MM.1S (cell line): ENCODE measurements at regions not wholly inside any gene's neighbourhood (a gene's known extent, or its start where the extent isn't known, plus 50 kb on each side); places are given as distances from the start of the nearest gene placed in this dataset.
A peak's percentile ranks its signal among the peaks of the same experiment; 100 is the strongest.

Source experiments
- DNase-seq: peaks from one replicate; pipeline ENCODE4 v3.0.0-alpha.2; 2015
- H2AFZ ChIP-seq: fragments of 300-600 bp; sonication (generic); 2 replicates; pipeline ENCODE4 v1.6.0; 2016; ENCODE audit warnings: antibody characterized with exemption, low read length
- H3F3A ChIP-seq: fragments of 300-600 bp; sonication (generic); 2 replicates; pipeline ENCODE4 v1.6.1; 2016; ENCODE audit warnings: mild to moderate bottlenecking, antibody characterized with exemption, low read length, moderate library complexity, mixed read lengths; ENCODE audit not compliant: insufficient read depth
- H3K27ac ChIP-seq: fragments of 300-600 bp; sonication (generic); 2 replicates; pipeline ENCODE4 v1.5.1; 2016; ENCODE audit warnings: mild to moderate bottlenecking, low read length
- H3K27me3 ChIP-seq: fragments of 300-600 bp; sonication (generic); replicated peaks from 2 replicates; pipeline ENCODE4 v1.6.0; 2016; ENCODE audit warnings: low read length; ENCODE audit not compliant: insufficient read depth
- H3K36me3 ChIP-seq: fragments of 300-600 bp; sonication (generic); replicated peaks from 2 replicates; pipeline ENCODE4 v1.6.1; 2016; ENCODE audit warnings: mild to moderate bottlenecking, low read length, mixed read lengths; ENCODE audit not compliant: insufficient read depth
- H3K4me1 ChIP-seq: fragments of 300-600 bp; sonication (generic); 2 replicates; pipeline ENCODE4 v1.6.1; 2016; ENCODE audit warnings: low read length, mixed read lengths
- H3K4me2 ChIP-seq: fragments of 300-600 bp; sonication (generic); 2 replicates; pipeline ENCODE4 v1.6.0; 2016; ENCODE audit warnings: low read depth, low read length
- H3K4me3 ChIP-seq: fragments of 300-600 bp; sonication (generic); 2 replicates; pipeline ENCODE4 v1.5.1; 2016; ENCODE audit warnings: low read length, mixed read lengths
- H3K79me2 ChIP-seq: fragments of 300-600 bp; sonication (generic); 2 replicates; pipeline ENCODE4 v1.6.1; 2016; ENCODE audit warnings: mixed run types, low read length, mixed read lengths
- H3K9ac ChIP-seq: fragments of 300-600 bp; sonication (generic); 2 replicates; pipeline ENCODE4 v1.6.1; 2016; ENCODE audit warnings: low read length, mixed read lengths
- H3K9me2 ChIP-seq: fragments of 300-600 bp; sonication (generic); replicated peaks from 2 replicates; pipeline ENCODE4 v1.6.1; 2016; ENCODE audit warnings: mild to moderate bottlenecking, low read length, mixed read lengths; ENCODE audit not compliant: insufficient read depth
- H3K9me3 ChIP-seq: fragments of 300-600 bp; sonication (generic); replicated peaks from 2 replicates; pipeline ENCODE4 v1.6.1; 2016; ENCODE audit warnings: mild to moderate bottlenecking, low read length, mixed read lengths; ENCODE audit not compliant: insufficient read depth
- H4K20me1 ChIP-seq: fragments of 300-600 bp; sonication (generic); 2 replicates; pipeline ENCODE4 v1.6.1; 2016; ENCODE audit warnings: mild to moderate bottlenecking, low read length, moderate library complexity, mixed read lengths; ENCODE audit not compliant: insufficient read depth
- CTCF ChIP-seq: fragments of 300-600 bp; sonication (generic); IDR thresholded peaks from 2 replicates; pipeline ENCODE4 v1.5.1; 2016; ENCODE audit warnings: antibody characterized with exemption, low read length, mixed read lengths
- EZH2 ChIP-seq: fragments of 300-600 bp; sonication (generic); optimal IDR thresholded peaks from 2 replicates; pipeline ENCODE3; 2017; ENCODE audit warnings: low read depth, mild to moderate bottlenecking, antibody characterized with exemption, low read length, mixed read lengths
- EZH2phosphoT487 ChIP-seq: fragments of 300-600 bp; sonication (generic); IDR thresholded peaks from 2 replicates; pipeline ENCODE4 v1.6.1; 2018; ENCODE audit warnings: antibody characterized with exemption, low read length

GRCh38 chr18:57281519-57281918 lies 70.8 kb upstream of the ST8SIA3 start:
- Histone ChIP-seq H3K27ac (no peak overlapping the region), H3K9me3 (no peaks in the 10 kb centered on the region), H3K4me1 (peaks cover 6% of the 10 kb centered on the region), H3K36me3 (no peaks in the 10 kb centered on the region), H2AFZ (no peak overlapping the region), H3K79me2 (no peaks in the 10 kb centered on the region), H3K27me3 (no peaks in the 10 kb centered on the region), H3K9ac (no peak overlapping the region), H3K4me3 (no peak overlapping the region), H3K4me2 (no peak overlapping the region), H4K20me1 (no peaks in the 10 kb centered on the region), H3K9me2 (no peaks in the 10 kb centered on the region), H3F3A (no peaks in the 10 kb centered on the region)
- TF ChIP-seq CTCF (no peak), EZH2 (no peak), EZH2phosphoT487 (no peak)
- no peak for DNase-seq

GRCh38 chr18:57286949-57287348 lies 65.4 kb upstream of the ST8SIA3 start:
- peak; percentile 57 for DNase-seq
- Histone ChIP-seq H3F3A (peaks cover 11% of the 10 kb centered on the region), H3K9me3 (no peaks in the 10 kb centered on the region), H3K27ac (peak overlapping the region; percentile 60; the same call in 1 of the 2 replicates), H3K4me2 (peak overlapping the region; percentile 47), H3K4me3 (peak overlapping the region; percentile 7; the same call in 1 of the 2 replicates), H4K20me1 (no peaks in the 10 kb centered on the region), H3K36me3 (no peaks in the 10 kb centered on the region), H2AFZ (peak overlapping the region; percentile 17; the same call in 1 of the 2 replicates), H3K9me2 (no peaks in the 10 kb centered on the region), H3K27me3 (no peaks in the 10 kb centered on the region), H3K4me1 (peaks cover 27% of the 10 kb centered on the region), H3K79me2 (no peaks in the 10 kb centered on the region), H3K9ac (no peak overlapping the region)
- TF ChIP-seq EZH2 (no peak), EZH2phosphoT487 (no peak), CTCF (no peak)

- H4K20me1 ChIP-seq: no peaks in the 10 kb centered on the region
- no peak overlapping the region for H2AFZ ChIP-seq
- H3K27me3 ChIP-seq: no peaks in the 10 kb centered on the region
- no peaks in the 10 kb centered on the region for H3K79me2 ChIP-seq
- no peak for TF ChIP-seq EZH2phosphoT487
- no peak for TF ChIP-seq CTCF
- TF ChIP-seq EZH2: no peak
- no peak for DNase-seq
- H3K9ac ChIP-seq: no peak overlapping the region
- H3F3A ChIP-seq: peaks cover 11% of the 10 kb centered on the region
- H3K9me2 ChIP-seq: no peaks in the 10 kb centered on the region
- no peaks in the 10 kb centered on the region for H3K36me3 ChIP-seq
- peak overlapping the region; percentile 60; the same call in 1 of the 2 replicates for H3K27ac ChIP-seq
- peak overlapping the region; percentile 47 for H3K4me2 ChIP-seq
- H3K4me3 ChIP-seq: peak overlapping the region; percentile 7; the same call in 1 of the 2 replicates
- H3K9me3 ChIP-seq: no peaks in the 10 kb centered on the region
- peaks cover 27% of the 10 kb centered on the region for H3K4me1 ChIP-seq
Observed at GRCh38 chr18:57287766-57288165, 64.6 kb upstream of the ST8SIA3 start.
